ENCODE measurements at regions not wholly inside any gene's neighbourhood (a gene's known extent, or its start where the extent isn't known, plus 50 kb on each side); places are given as distances from the start of the nearest gene placed in this dataset.

GRCh38 chr11:23974051-23974450 is 522.8 kb upstream of the LUZP2 start:
- TF ChIP-seq CTCF (IDR thresholded peaks at IDR 0.05; ENCODE audit: insufficient read depth, low read length, poor library complexity, severe bottlenecking), result no peak
- Histone ChIP-seq H3K4me3 (replicated peaks; ENCODE audit: low read depth, low read length) (no peak overlapping the region), H3K36me3 (ENCODE audit: control insufficient read depth, insufficient read depth, low read length) (no peaks in the 10 kb centered on the region), H3K27me3 (replicated peaks; ENCODE audit: control insufficient read depth, insufficient read depth, low read length) (no peaks in the 10 kb centered on the region)
- no peak for DNase-seq (ENCODE audit: extremely low read depth, insufficient read length)

- no peak overlapping the region for H3K4me3 ChIP-seq (replicated peaks; ENCODE audit: low read depth, low read length)
- H3K36me3 ChIP-seq (ENCODE audit: control insufficient read depth, insufficient read depth, low read length), result no peaks in the 10 kb centered on the region
- no peak for TF ChIP-seq CTCF (IDR thresholded peaks at IDR 0.05; ENCODE audit: insufficient read depth, low read length, poor library complexity, severe bottlenecking)
- no peaks in the 10 kb centered on the region for H3K27me3 ChIP-seq (replicated peaks; ENCODE audit: control insufficient read depth, insufficient read depth, low read length)
- no peak for DNase-seq (ENCODE audit: extremely low read depth, insufficient read length)
Measured at GRCh38 chr11:23974601-23975000, 522.3 kb upstream of the LUZP2 start.

- H3K36me3 ChIP-seq (ENCODE audit: control insufficient read depth, insufficient read depth, low read length), result no peaks in the 10 kb centered on the region
Measured at GRCh38 chr11:23976426-23976825, 520.4 kb upstream of the LUZP2 start.

GRCh38 chr11:23976841-23977271 is 520.0 kb upstream of the LUZP2 start:
- TF ChIP-seq CTCF (IDR thresholded peaks at IDR 0.05; ENCODE audit: insufficient read depth, low read length, poor library complexity, severe bottlenecking), result no peak
- no peak for DNase-seq (ENCODE audit: extremely low read depth, insufficient read length)
- Histone ChIP-seq H3K4me3 (replicated peaks; ENCODE audit: low read depth, low read length) (no peak overlapping the region), H3K27me3 (replicated peaks; ENCODE audit: control insufficient read depth, insufficient read depth, low read length) (no peaks in the 10 kb centered on the region), H3K36me3 (ENCODE audit: control insufficient read depth, insufficient read depth, low read length) (no peaks in the 10 kb centered on the region)

More at GRCh38 chr11:23976426-23976825, 520.4 kb upstream of the LUZP2 start:
- no peak overlapping the region for H3K4me3 ChIP-seq (replicated peaks; ENCODE audit: low read depth, low read length)
- DNase-seq (ENCODE audit: extremely low read depth, insufficient read length), result no peak
- TF ChIP-seq CTCF (IDR thresholded peaks at IDR 0.05; ENCODE audit: insufficient read depth, low read length, poor library complexity, severe bottlenecking), result no peak
- no peaks in the 10 kb centered on the region for H3K27me3 ChIP-seq (replicated peaks; ENCODE audit: control insufficient read depth, insufficient read depth, low read length)

GRCh38 chr11:23988381-23989006 is 508.4 kb upstream of the LUZP2 start:
- TF ChIP-seq CTCF (IDR thresholded peaks at IDR 0.05; ENCODE audit: insufficient read depth, low read length, poor library complexity, severe bottlenecking), result no peak
- Histone ChIP-seq H3K36me3 (ENCODE audit: control insufficient read depth, insufficient read depth, low read length) (no peaks in the 10 kb centered on the region), H3K4me3 (replicated peaks; ENCODE audit: low read depth, low read length) (no peak overlapping the region), H3K27me3 (replicated peaks; ENCODE audit: control insufficient read depth, insufficient read depth, low read length) (no peaks in the 10 kb centered on the region)
- no peak for DNase-seq (ENCODE audit: extremely low read depth, insufficient read length)

All from GM06990 (cell line).